ENCODE measurements at regions not wholly inside any gene's neighbourhood (a gene's known extent, or its start where the extent isn't known, plus 50 kb on each side); places are given as distances from the start of the nearest gene placed in this dataset.

DNA sequence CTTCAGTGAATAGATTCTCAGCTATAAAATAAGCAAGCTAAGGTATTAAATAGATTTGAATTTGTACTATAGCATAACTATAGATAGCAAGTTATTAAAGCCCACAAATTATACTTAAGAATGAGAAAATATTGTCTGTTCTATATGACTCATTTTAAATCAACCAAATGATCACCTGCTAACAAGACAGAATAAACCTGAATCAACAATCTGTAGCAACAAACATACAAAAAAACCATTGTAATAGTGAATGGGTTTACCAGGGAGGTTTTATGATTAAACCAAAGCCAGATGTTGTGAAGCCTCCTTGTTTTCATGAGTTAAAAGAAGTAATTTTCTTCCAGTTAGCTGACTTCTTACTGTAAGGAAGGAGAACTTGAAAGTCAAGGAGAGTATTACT is 71.9 kb upstream of the HTR1B start:
- DNase-seq, result no peak

- no peak for DNase-seq
Measured at GRCh38 chr6:77536701-77537100, 73.4 kb upstream of the HTR1B start.

GRCh38 chr6:77543601-77544000 is 80.3 kb upstream of the HTR1B start:
- DNase-seq, result no peak

GRCh38 chr6:77548190-77548589 is 84.9 kb upstream of the HTR1B start:
- no peak for DNase-seq

- no peak for DNase-seq
Measured at GRCh38 chr6:77548662-77549366, 85.5 kb upstream of the HTR1B start.

GRCh38 chr6:77551135-77551534 is 87.8 kb upstream of the HTR1B start:
- no peak for DNase-seq

GRCh38 chr6:77561768-77562314 is 91.0 kb upstream of the MEI4 start:
- peak; percentile 1 for DNase-seq

DNA sequence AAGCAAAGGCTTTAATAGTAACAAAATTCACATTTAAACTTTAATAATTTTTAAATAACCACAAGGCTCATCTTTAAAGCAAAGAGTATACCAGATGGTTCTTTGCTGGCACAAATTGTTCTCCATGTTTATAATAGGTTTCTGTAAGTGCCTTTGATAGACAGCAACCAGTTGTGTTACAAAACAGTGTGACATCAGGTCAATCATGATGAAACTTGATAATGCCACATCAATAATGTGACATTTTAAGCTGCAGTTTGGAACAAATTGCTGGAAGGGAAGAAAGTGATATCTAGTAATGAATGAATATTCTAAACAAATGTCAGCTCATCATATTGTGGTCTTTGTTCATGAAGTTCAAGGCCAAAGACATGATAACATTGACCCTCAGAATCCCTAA is 87.5 kb upstream of the MEI4 start:
- DNase-seq, result no peak

- DNase-seq, result no peak
Measured at GRCh38 chr6:77566235-77566634, 86.6 kb upstream of the MEI4 start.

- no peak for DNase-seq
Measured at GRCh38 chr6:77568570-77568969, 84.3 kb upstream of the MEI4 start.

GRCh38 chr6:77573843-77574242 is 79.0 kb upstream of the MEI4 start:
- no peak for DNase-seq

GRCh38 chr6:77587963-77588362 is 64.9 kb upstream of the MEI4 start:
- no peak for DNase-seq
